GM12875 (cell line): ENCODE measurements at regions not wholly inside any gene's neighbourhood (a gene's known extent, or its start where the extent isn't known, plus 50 kb on each side); places are given as distances from the start of the nearest gene placed in this dataset.

Experiments
- H3K4me3 ChIP-seq: one replicate; pipeline ENCODE4 v1.5.1; 2011; ENCODE audit warnings: low read depth, low read length, control low read depth
- TF ChIP-seq, protein P1 (sequence below): IDR thresholded peaks from 2 replicates; pipeline ENCODE4 v1.5.1; 2011; ENCODE audit warnings: low read depth, mild to moderate bottlenecking, control low read depth, inconsistent platforms, low read length, moderate library complexity, borderline replicate concordance; ENCODE audit not compliant: insufficient read depth

DNA sequence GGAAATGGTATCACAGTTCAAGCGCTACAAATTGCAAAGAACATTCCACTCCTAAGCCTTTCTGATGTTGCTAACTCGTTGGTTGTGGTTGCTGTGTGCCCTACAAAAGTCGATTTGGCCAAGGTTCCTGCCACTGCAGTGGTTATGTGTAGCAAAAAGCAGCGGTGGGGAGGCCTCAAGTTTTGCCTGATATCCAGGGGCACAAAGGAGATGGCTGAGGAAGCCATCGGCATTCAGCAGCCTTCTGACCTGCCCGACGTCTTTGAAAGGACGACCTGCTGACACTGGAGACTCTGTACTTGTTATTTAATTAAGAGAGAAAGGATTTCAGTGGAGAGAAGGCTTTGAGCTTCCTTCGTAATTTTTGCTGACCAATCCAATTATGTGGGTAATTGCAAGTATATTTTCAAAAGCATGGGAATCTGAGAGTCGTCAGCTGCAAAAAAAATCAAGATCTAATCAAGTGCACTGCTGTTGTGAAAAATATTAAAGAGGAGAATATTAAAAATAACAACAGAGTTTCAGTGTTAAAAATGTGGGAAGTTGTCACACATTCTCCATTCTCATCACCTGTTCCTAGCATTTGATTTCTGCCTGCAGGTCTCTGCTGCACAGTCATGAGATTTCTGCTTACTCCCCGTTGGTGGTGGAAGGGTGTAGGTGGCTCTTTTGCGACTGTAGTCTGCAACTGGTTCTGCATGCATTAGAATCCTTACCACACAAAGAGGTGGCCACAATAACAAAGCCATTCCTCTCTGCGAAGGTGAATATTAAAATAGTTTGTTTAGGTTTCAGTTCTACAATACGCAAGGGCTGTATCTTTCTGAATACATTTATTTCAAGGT is 319.2 kb downstream of the IRX2 start:
- TF ChIP-seq, protein P1, sequence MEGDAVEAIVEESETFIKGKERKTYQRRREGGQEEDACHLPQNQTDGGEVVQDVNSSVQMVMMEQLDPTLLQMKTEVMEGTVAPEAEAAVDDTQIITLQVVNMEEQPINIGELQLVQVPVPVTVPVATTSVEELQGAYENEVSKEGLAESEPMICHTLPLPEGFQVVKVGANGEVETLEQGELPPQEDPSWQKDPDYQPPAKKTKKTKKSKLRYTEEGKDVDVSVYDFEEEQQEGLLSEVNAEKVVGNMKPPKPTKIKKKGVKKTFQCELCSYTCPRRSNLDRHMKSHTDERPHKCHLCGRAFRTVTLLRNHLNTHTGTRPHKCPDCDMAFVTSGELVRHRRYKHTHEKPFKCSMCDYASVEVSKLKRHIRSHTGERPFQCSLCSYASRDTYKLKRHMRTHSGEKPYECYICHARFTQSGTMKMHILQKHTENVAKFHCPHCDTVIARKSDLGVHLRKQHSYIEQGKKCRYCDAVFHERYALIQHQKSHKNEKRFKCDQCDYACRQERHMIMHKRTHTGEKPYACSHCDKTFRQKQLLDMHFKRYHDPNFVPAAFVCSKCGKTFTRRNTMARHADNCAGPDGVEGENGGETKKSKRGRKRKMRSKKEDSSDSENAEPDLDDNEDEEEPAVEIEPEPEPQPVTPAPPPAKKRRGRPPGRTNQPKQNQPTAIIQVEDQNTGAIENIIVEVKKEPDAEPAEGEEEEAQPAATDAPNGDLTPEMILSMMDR: no peak
- no peak overlapping the region for H3K4me3 ChIP-seq

DNA sequence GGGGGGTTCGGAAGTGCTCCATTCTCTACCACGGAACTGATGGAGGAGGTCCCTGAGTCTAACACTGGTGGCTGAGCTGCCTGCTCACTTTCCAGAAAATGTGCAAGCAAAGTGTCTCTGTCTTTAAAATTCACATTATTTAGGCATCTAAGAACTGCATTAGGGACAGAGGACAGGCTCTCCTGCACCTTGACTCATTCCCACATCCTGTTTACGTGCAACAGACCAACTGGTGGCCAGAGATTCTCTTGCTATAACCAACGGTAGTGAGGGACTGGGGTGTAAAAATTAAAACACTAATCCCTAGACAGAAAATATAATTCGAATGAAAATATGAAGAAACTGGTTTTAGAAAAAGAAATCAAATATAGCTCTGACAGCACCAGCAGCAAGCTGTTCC is 320.9 kb downstream of the IRX2 start:
- H3K4me3 ChIP-seq: no peak overlapping the region
- TF ChIP-seq, protein P1: no peak

DNA sequence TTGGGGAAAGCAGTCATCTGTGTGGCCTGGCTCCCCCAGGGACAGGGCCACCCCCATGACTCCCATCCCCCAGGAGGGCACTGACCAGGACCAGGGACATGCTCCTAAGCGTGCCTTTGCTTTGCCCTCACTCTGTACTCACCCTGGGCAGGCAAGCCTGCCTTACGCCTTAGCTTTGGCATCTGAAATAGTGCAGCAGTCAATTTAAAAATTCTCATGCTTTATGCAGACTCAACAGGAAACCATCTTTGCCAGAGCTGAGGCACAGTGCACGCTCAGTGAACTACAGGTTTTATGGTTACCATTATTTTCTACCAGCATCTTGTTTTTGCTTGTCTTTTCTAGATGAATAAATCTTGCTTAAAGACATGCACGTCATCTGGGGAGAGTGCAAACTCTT is 323.5 kb downstream of the IRX2 start:
- no peak overlapping the region for H3K4me3 ChIP-seq
- TF ChIP-seq, protein P1: no peak

DNA sequence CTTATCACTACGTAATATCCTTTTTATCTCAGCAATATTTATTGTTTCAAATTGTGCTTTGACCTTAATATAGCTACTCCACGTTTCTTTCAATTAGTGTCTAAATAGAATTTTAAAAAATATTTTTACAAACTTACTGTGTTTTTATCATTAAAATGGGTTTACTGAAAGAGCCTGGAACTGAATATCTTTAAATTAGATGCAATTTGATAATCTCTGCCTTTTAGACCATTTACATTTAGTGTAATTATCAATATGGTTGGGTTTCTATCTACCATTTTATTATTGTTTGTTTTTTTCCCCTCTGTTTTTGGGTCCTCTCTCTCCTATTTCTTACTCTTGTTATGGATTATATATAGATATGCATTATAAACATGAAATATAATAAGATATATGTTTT is 327.8 kb downstream of the IRX2 start:
- TF ChIP-seq, protein P1: no peak

DNA sequence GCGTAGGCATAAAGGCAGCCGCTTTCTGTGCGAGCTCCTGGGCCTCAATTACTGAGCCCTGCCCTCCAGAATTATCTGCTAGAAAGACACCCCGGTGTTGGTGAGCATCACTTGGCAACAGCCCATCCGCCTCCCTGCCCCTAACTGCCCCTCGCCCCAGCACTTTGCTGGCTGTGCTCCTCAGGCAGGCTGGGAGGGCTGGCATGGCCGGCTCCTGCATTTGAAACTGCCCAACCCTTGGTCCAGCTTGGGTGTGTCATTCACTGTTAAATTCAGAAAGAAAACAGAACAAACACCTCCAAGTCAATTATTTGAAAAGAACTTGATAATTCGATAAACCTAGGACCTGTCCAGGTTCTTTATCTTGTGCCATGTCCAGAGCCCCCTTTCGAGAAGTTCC is 334.2 kb downstream of the IRX2 start:
- TF ChIP-seq, protein P1: no peak
- no peak overlapping the region for H3K4me3 ChIP-seq

More for the DNA sequence above, 327.8 kb downstream of the IRX2 start:
- no peak overlapping the region for H3K4me3 ChIP-seq

DNA sequence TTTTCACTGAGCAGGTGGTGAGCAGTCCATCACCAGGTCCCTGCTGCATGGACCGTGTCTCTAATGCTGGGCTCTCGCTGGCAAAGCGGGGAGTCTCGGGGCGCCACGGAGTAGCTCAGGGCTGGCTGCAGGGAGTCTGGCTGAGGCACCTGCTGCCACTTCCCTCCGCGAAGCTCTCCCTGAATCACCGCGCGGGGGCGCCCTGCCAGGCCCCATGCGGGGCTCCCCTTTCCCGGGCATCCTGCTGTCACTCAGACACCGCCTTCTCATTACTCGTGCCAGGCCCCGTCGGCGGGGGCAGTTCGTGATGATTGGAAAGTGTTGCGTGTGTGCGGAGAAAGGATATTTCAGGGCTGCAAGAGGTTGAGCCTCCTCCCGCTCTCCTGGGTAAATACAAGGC is 335.8 kb downstream of the IRX2 start:
- TF ChIP-seq, protein P1: no peak
- no peak overlapping the region for H3K4me3 ChIP-seq

DNA sequence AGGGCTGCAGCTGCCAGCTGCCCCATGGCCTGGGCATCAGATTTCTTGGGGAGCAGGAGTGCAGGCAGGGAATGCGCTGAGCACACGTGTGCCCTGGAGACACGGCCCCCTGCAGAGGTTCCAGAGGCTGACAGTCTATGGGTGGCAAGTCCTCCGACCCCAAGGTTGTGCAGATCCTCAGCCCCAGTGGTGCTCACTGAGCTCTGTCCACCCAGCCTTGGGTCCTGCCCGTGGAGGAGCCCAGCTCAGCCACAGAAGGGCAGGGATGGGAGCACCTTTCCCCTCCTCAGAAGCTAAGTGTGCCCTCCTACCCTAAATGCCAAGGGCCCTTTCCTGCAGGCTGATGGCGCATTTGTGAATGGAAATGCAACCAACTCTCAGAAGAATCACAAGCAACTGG is 341.0 kb downstream of the IRX2 start:
- TF ChIP-seq, protein P1: no peak
- H3K4me3 ChIP-seq: no peak overlapping the region
